ENCODE measurements at regions not wholly inside any gene's neighbourhood (a gene's known extent, or its start where the extent isn't known, plus 50 kb on each side); places are given as distances from the start of the nearest gene placed in this dataset.

DNA sequence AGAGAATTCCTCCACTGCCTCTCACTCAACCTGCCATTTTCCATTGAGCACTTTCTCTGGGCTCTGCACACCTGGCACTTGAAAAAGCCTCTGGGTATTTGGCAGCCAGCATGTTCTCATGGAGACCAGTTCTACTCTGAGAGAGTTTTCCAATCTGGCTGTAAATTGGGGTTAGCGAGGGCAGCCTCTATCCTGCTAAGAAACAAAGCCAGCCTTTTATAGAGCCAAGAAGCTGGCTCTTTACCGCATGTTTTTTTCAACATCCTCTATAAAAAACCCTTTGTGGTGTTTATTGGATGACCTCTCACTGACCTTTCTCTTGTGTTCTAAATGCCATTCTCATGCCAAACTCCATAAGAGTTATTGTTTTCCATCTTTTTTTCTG, 52.6 kb upstream of the RCBTB2 start:
- WGBS (ENCODE audit: low lambda C conversion rate) = 81% methylated on average over 2 of the region's 2 CpGs
- Histone ChIP-seq H3K36me3 (replicated peaks in 1 of 2; ENCODE audit: control insufficient read depth in 1 of 2, insufficient read depth in 2 of 2, low read length in 1 of 2) (no peaks in the 10 kb centered on the region), H3F3A (replicated peaks; ENCODE audit: insufficient read depth) (no peaks in the 10 kb centered on the region), H3K27ac (ENCODE audit: low read depth in 2 of 2, low read length in 1 of 2) (no peak overlapping the region), H3K4me1 (ENCODE audit: control insufficient read depth in 1 of 2, insufficient read depth in 2 of 2, low read depth in 1 of 2, low read length in 1 of 2) (peaks cover 4% of the 10 kb centered on the region in 2 experiments; a peak in 2 of 4 replicates), H3K27me3 (ENCODE audit: insufficient read depth) (no peaks in the 10 kb centered on the region), H3K4me2 (no peak overlapping the region), H3K4me3 (ENCODE audit: low read depth in 2 of 2, low read length in 1 of 2) (no peak overlapping the region), H3K79me2 (ENCODE audit: insufficient read depth) (no peaks in the 10 kb centered on the region), H3K9me3 (no peaks in the 10 kb centered on the region), H4K20me1 (ENCODE audit: insufficient read depth) (no peaks in the 10 kb centered on the region), H2AFZ (ENCODE audit: low read depth) (no peak overlapping the region), H3K9ac (no peak overlapping the region), H3K9me2 (no peaks in the 10 kb centered on the region)
- ChIA-PET CTCF (interaction anchor here (1.0 to 2.3 kb wide), 2 partner anchors 10 to 458 kb away, joined by 3 to 11 read pairs; no protein-coding TSS in a partner anchor), POLR2A (no interaction called here)
- TF ChIP-seq NRF1 (IDR thresholded peaks at IDR 0.05; ENCODE audit: low read depth, low read length) (no peak), CTCF (IDR thresholded peaks at IDR 0.05) (no peak), TEAD4 (IDR thresholded peaks at IDR 0.05; ENCODE audit: borderline replicate concordance, insufficient read depth) (no peak), SMC3 (IDR thresholded peaks at IDR 0.05; ENCODE audit: low read depth, low read length) (no peak), FOXJ3 (CRISPR knock-in tag; IDR thresholded peaks at IDR 0.05) (no peak), FOSL2 (IDR thresholded peaks at IDR 0.05; ENCODE audit: borderline replicate concordance, low read depth) (no peak), USF2 (IDR thresholded peaks at IDR 0.05; ENCODE audit: borderline replicate concordance, low read depth, low read length) (no peak), ELF1 (IDR thresholded peaks at IDR 0.05) (no peak), FOXM1 (IDR thresholded peaks at IDR 0.05; ENCODE audit: low read depth) (no peak), RFX5 (IDR thresholded peaks at IDR 0.05; ENCODE audit: low read length) (no peak), PBX3 (IDR thresholded peaks at IDR 0.05) (no peak), YY1 (IDR thresholded peaks at IDR 0.05; ENCODE audit: low read depth) (no peak), CHD2 (IDR thresholded peaks at IDR 0.05; ENCODE audit: low read length, partially characterized antibody) (no peak)
- TF ChIP-seq, protein P1, sequence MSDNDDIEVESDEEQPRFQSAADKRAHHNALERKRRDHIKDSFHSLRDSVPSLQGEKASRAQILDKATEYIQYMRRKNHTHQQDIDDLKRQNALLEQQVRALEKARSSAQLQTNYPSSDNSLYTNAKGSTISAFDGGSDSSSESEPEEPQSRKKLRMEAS (IDR thresholded peaks at IDR 0.05; ENCODE audit: low read depth) = no peak
- no peak for DNase-seq

DNA sequence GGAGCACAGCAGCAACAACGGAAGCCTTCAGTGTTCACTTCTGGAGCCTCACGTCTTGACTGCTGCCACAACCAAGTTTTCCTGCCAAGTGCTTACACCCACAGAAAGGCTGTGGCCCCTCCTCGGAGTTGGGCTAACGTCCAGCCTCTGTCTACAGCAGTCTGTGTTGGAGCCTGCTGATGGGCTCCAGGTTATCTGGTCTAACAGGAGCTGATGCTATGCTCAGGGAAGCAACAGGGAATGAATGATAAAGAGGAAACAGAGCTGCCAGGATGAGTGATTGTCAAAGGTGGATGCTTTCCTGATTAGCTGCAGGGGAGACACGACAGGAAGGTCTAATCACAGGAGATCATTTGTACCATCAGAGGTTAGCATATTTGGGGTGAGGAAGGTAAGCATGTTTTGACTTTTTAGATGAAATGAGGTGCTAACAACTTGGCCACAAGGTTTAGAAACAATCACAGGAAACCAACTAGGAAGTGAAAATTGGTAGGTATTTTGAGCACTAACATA, 53.8 kb upstream of the RCBTB2 start:
- no peaks in the 10 kb centered on the region for H3K9me3 ChIP-seq
- H3K4me1 ChIP-seq (ENCODE audit: control insufficient read depth in 1 of 2, insufficient read depth in 2 of 2, low read depth in 1 of 2, low read length in 1 of 2) = peaks cover 4% of the 10 kb centered on the region in 2 experiments; a peak in 2 of 4 replicates
- no peak overlapping the region for H3K4me3 ChIP-seq (ENCODE audit: low read depth in 2 of 2, low read length in 1 of 2)
- ChIA-PET CTCF (interaction anchor here (0.6 kb wide), 1 partner anchor 182 kb away, joined by 3 read pairs; no protein-coding TSS in a partner anchor), POLR2A (no interaction called here)
- WGBS (ENCODE audit: low lambda C conversion rate) = 41% methylated on average over 5 of the region's 5 CpGs
- DNase-seq = no peak
- H3K27ac ChIP-seq (ENCODE audit: low read depth in 2 of 2, low read length in 1 of 2) = no peak overlapping the region; a peak in 1 of 4 replicates
- H3K9me2 ChIP-seq = no peaks in the 10 kb centered on the region
- H3K27me3 ChIP-seq (ENCODE audit: insufficient read depth) = no peaks in the 10 kb centered on the region
- TF ChIP-seq PBX3 (IDR thresholded peaks at IDR 0.05) (peak; percentile 66), TCF12 (IDR thresholded peaks at IDR 0.05) (peak; percentile 69), EP300 (IDR thresholded peaks at IDR 0.05; ENCODE audit: borderline replicate concordance in 1 of 2, low read depth in 1 of 2, low read length in 1 of 2) (peak in 1 of 2 experiments; percentile 24; a peak in 1 of 4 replicates), POLR2AphosphoS5 (IDR thresholded peaks at IDR 0.05; ENCODE audit: low read depth, low read length) (no peak)
- H4K20me1 ChIP-seq (ENCODE audit: insufficient read depth) = no peaks in the 10 kb centered on the region
- no peak overlapping the region for H2AFZ ChIP-seq (ENCODE audit: low read depth)
- peak overlapping the region; percentile 3; the same call in 1 of the 2 replicates for H3K4me2 ChIP-seq
- H3K36me3 ChIP-seq (replicated peaks in 1 of 2; ENCODE audit: control insufficient read depth in 1 of 2, insufficient read depth in 2 of 2, low read length in 1 of 2) = no peaks in the 10 kb centered on the region
- no peaks in the 10 kb centered on the region for H3F3A ChIP-seq (replicated peaks; ENCODE audit: insufficient read depth)
- no peak overlapping the region for H3K9ac ChIP-seq
- no peaks in the 10 kb centered on the region for H3K79me2 ChIP-seq (ENCODE audit: insufficient read depth)
